ENCODE measurements at regions not wholly inside any gene's neighbourhood (a gene's known extent, or its start where the extent isn't known, plus 50 kb on each side); places are given as distances from the start of the nearest gene placed in this dataset.

- H3K23me2 ChIP-seq (ENCODE audit: low read depth, low read length), result no peaks in the 10 kb centered on the region; the same call in 1 of the 2 replicates
- no peaks in the 10 kb centered on the region for H4K20me1 ChIP-seq (replicated peaks in 1 of 2; ENCODE audit: control insufficient read depth in 1 of 2, insufficient read depth in 2 of 2, low read length in 2 of 2)
- no peak overlapping the region for H2AK5ac ChIP-seq (ENCODE audit: low read depth, low read length)
- no peak for FAIRE-seq
- no peaks in the 10 kb centered on the region for H3K9me3 ChIP-seq (ENCODE audit: insufficient read depth in 2 of 2, low read depth in 1 of 2, low read length in 1 of 2)
- no peak overlapping the region for H2BK120ac ChIP-seq (replicated peaks; ENCODE audit: low read depth, low read length)
- no peak overlapping the region for H2AFZ ChIP-seq (ENCODE audit: low read length)
- H3K4ac ChIP-seq (replicated peaks; ENCODE audit: insufficient read length, low read depth, low read length), result no peak overlapping the region
- H3K9ac ChIP-seq (replicated peaks in 1 of 4; ENCODE audit: extremely low read depth in 1 of 4, low read depth in 3 of 4, low read length in 3 of 4), result no peak overlapping the region
- TF ChIP-seq ZNF274 (IDR thresholded peaks at IDR 0.05; ENCODE audit: borderline replicate concordance, extremely low read depth, low read length), result no peak
- TF ChIP-seq ATF3 (IDR thresholded peaks at IDR 0.05; ENCODE audit: insufficient read depth, low read depth, low read length), result no peak
- TF ChIP-seq RNF2 (IDR thresholded peaks at IDR 0.05; ENCODE audit: borderline replicate concordance, low read depth, low read length, missing control alignments, poor library complexity, severe bottlenecking), result no peak
- no peak for TF ChIP-seq SIN3A (conservative IDR thresholded peaks at IDR 0.05 in 1 of 2, IDR thresholded peaks at IDR 0.05 in 1 of 2; ENCODE audit: low read depth in 1 of 2, low read length in 2 of 2)
- TF ChIP-seq HDAC2 (IDR thresholded peaks at IDR 0.05; ENCODE audit: borderline replicate concordance in 1 of 2, low read depth in 2 of 2, low read length in 2 of 2), result no peak
- no peak for TF ChIP-seq SRF (IDR thresholded peaks at IDR 0.05; ENCODE audit: low read depth, low read length)
- TF ChIP-seq CTBP2 (IDR thresholded peaks at IDR 0.05; ENCODE audit: borderline replicate concordance, insufficient read depth, insufficient read length, low read length), result no peak
- TF ChIP-seq MAFK (IDR thresholded peaks at IDR 0.05; ENCODE audit: low read depth, low read length), result no peak
- TF ChIP-seq EP300 (IDR thresholded peaks at IDR 0.05; ENCODE audit: borderline replicate concordance in 1 of 2, low read depth in 2 of 2, low read length in 2 of 2), result no peak
- no peak for TF ChIP-seq EGR1 (IDR thresholded peaks at IDR 0.05; ENCODE audit: borderline replicate concordance, low read depth, low read length)
- H3K4me1 ChIP-seq (replicated peaks in 1 of 4; ENCODE audit: control insufficient read depth in 3 of 4, insufficient read depth in 4 of 4, low read length in 3 of 4), result no peaks in the 10 kb centered on the region
- no peak overlapping the region for H3K14ac ChIP-seq (ENCODE audit: insufficient read length)
- no peak overlapping the region for H2BK15ac ChIP-seq (ENCODE audit: low read length)
- H3K27me3 ChIP-seq (replicated peaks in 1 of 4; ENCODE audit: control insufficient read depth in 3 of 4, extremely low read depth in 1 of 4, insufficient read depth in 3 of 4, low read length in 3 of 4), result no peaks in the 10 kb centered on the region
- no peaks in the 10 kb centered on the region for H3K79me2 ChIP-seq (ENCODE audit: control insufficient read depth in 1 of 2, insufficient read depth in 2 of 2, low read length in 2 of 2)
- H3K4me2 ChIP-seq (ENCODE audit: insufficient read depth in 1 of 2, low read depth in 2 of 2, low read length in 2 of 2), result no peak overlapping the region
- H2BK20ac ChIP-seq (ENCODE audit: low read length), result no peak overlapping the region
- H4K8ac ChIP-seq (ENCODE audit: extremely low read depth, insufficient read depth, low read length), result no peak overlapping the region
- ChIA-PET POLR2A (ENCODE audit: partially characterized antibody) (no interaction called here), CTCF (ENCODE audit: partially characterized antibody) (no interaction called here)
- no peak overlapping the region for H4K91ac ChIP-seq (replicated peaks; ENCODE audit: insufficient read length, low read length)
- no peak for DNase-seq (ENCODE audit: low read depth in 1 of 2, low spot score in 2 of 2)
- H3K4me3 ChIP-seq (ENCODE audit: extremely low read depth in 1 of 4, insufficient read depth in 2 of 4, low read depth in 3 of 4, low read length in 4 of 4), result no peak overlapping the region
- no peaks in the 10 kb centered on the region for H3K36me3 ChIP-seq (ENCODE audit: control insufficient read depth in 2 of 4, insufficient read depth in 4 of 4, low read length in 3 of 4)
- no peak overlapping the region for H2BK12ac ChIP-seq (ENCODE audit: low read depth, low read length)
- no peak overlapping the region for H3K56ac ChIP-seq (replicated peaks; ENCODE audit: insufficient read length, low read depth, low read length)
- H3K23ac ChIP-seq (ENCODE audit: insufficient read length), result no peak overlapping the region
- no peaks in the 10 kb centered on the region for H3K79me1 ChIP-seq (ENCODE audit: low read depth, low read length)
- no peak overlapping the region for H3K18ac ChIP-seq (ENCODE audit: extremely low read depth, low read length)
- no peak overlapping the region for H2BK5ac ChIP-seq (ENCODE audit: low read depth, low read length)
- no peak overlapping the region for H3K27ac ChIP-seq (ENCODE audit: low read depth, low read length)
- no peak overlapping the region for H4K5ac ChIP-seq (ENCODE audit: insufficient read length, low read depth, low read length)
Measured at GRCh38 chr2:173841110-173841509, 124.1 kb downstream of the SP3 start.
